Hepatocyte (in vitro differentiated cells): ENCODE measurements at regions not wholly inside any gene's neighbourhood (a gene's known extent, or its start where the extent isn't known, plus 50 kb on each side); places are given as distances from the start of the nearest gene placed in this dataset.
"Not testable (repeated sequence)": the region's sequence is repeated elsewhere in the genome, so short reads cannot be mapped to it uniquely, and the experiment has no call there.

Source experiments
- CTCF ChIP-seq: fragments of 200-600 bp; sonication (generic); IDR thresholded peaks from 2 replicates; pipeline ENCODE4 v1.5.1; 2016; ENCODE audit warnings: antibody characterized with exemption, mild to moderate bottlenecking; ENCODE audit not compliant: poor library complexity
- EZH2 ChIP-seq: fragments of 200-600 bp; sonication (generic); IDR thresholded peaks from 2 replicates; pipeline ENCODE4 v1.6.1; 2016; ENCODE audit warnings: antibody characterized with exemption, mild to moderate bottlenecking, borderline replicate concordance
- EZH2phosphoT487 ChIP-seq: fragments of 200-600 bp; sonication (generic); IDR thresholded peaks from one replicate; pipeline ENCODE4 v1.6.1; 2018; ENCODE audit warnings: antibody characterized with exemption, mild to moderate bottlenecking, low read depth, moderate library complexity; ENCODE audit not compliant: unreplicated experiment, severe bottlenecking

- peak; percentile 65 for TF ChIP-seq CTCF
- not testable (repeated sequence) for TF ChIP-seq EZH2, EZH2phosphoT487
Measured at GRCh38 chr6:26956601-26957184, 290.8 kb upstream of the PRSS16 start.
